ENCODE measurements at regions not wholly inside any gene's neighbourhood (a gene's known extent, or its start where the extent isn't known, plus 50 kb on each side); places are given as distances from the start of the nearest gene placed in this dataset.

- DNase-seq (ENCODE audit: low read depth, low spot score): no peak
Observed at GRCh38 chr5:82339792-82340191, 61.6 kb upstream of the RPS23 start.

GRCh38 chr5:82338771-82339373 lies 60.7 kb upstream of the RPS23 start:
- no peak for DNase-seq (ENCODE audit: low read depth, low spot score)

- DNase-seq (ENCODE audit: low read depth, low spot score): no peak
Observed at GRCh38 chr5:82336959-82337351, 58.8 kb upstream of the RPS23 start.

- no peak for DNase-seq (ENCODE audit: low read depth, low spot score)
Observed at GRCh38 chr5:82336226-82336958, 58.2 kb upstream of the RPS23 start.

GRCh38 chr5:82335806-82336205 lies 57.7 kb upstream of the RPS23 start:
- no peak for DNase-seq (ENCODE audit: low read depth, low spot score)

GRCh38 chr5:82334856-82335255 lies 56.7 kb upstream of the RPS23 start:
- no peak for DNase-seq (ENCODE audit: low read depth, low spot score)

GRCh38 chr5:82334085-82334692 lies 56.0 kb upstream of the RPS23 start:
- DNase-seq (ENCODE audit: low read depth, low spot score): no peak

- DNase-seq (ENCODE audit: low read depth, low spot score): no peak
Observed at GRCh38 chr5:82332886-82333615, 54.9 kb upstream of the RPS23 start.

- no peak for DNase-seq (ENCODE audit: low read depth, low spot score)
Observed at GRCh38 chr5:82332064-82332855, 54.1 kb upstream of the RPS23 start.

- DNase-seq (ENCODE audit: low read depth, low spot score): no peak
Observed at GRCh38 chr5:82331557-82331956, 53.4 kb upstream of the RPS23 start.

- no peak for DNase-seq (ENCODE audit: low read depth, low spot score)
Observed at GRCh38 chr5:82330530-82331270, 52.5 kb upstream of the RPS23 start.

- DNase-seq (ENCODE audit: low read depth, low spot score): no peak
Observed at GRCh38 chr5:82329393-82329792, 51.2 kb upstream of the RPS23 start.
